H1 (cell line): ENCODE measurements at regions not wholly inside any gene's neighbourhood (a gene's known extent, or its start where the extent isn't known, plus 50 kb on each side); places are given as distances from the start of the nearest gene placed in this dataset.

Experiments used
- CTCF ChIA-PET: fragments of 300-600 bp; sonication (Branson Sonifier 250); formaldehyde crosslinking; loops from one replicate; lab custom pipeline; 2021; ENCODE audit not compliant: partially characterized antibody; lab: Charles Lee
- POLR2A ChIA-PET: fragments of 300-600 bp; sonication (Branson Sonifier 250); formaldehyde crosslinking; loops from one replicate; lab custom pipeline; 2021; ENCODE audit warnings: inconsistent platforms; ENCODE audit not compliant: partially characterized antibody; lab: Charles Lee
- DNase-seq, 2 experiments: peaks; one replicate each; pipeline versions ENCODE4 v3.0.0 to v3.0.0-alpha.2; 2010 to 2022; ENCODE audit warnings: low spot score in 2 of 2, low read depth in 1 of 2, mixed read lengths in 1 of 2
- FAIRE-seq: peaks from 2 replicates; lab custom pipeline; 2011; peaks lifted over from hg19 to GRCh38; lab: Jason Lieb, UNC
- H2AFZ ChIP-seq: 2 replicates; pipeline ENCODE4 v1.8.1; 2012; ENCODE audit warnings: low read length, inconsistent platforms
- H2AK5ac ChIP-seq: 2 replicates; pipeline ENCODE4 v1.6.1; 2013; ENCODE audit warnings: low read depth, low read length
- H2BK120ac ChIP-seq: replicated peaks from 2 replicates; pipeline ENCODE3; 2013; ENCODE audit warnings: low read depth, low read length, inconsistent platforms
- H2BK12ac ChIP-seq: 2 replicates; pipeline ENCODE4 v1.6.1; 2013; ENCODE audit warnings: low read depth, low read length
- H2BK15ac ChIP-seq: 2 replicates; pipeline ENCODE4 v1.6.1; 2013; ENCODE audit warnings: low read length
- H2BK20ac ChIP-seq: 2 replicates; pipeline ENCODE4 v1.6.1; 2013; ENCODE audit warnings: low read length
- H2BK5ac ChIP-seq: 2 replicates; pipeline ENCODE4 v1.6.1; 2013; ENCODE audit warnings: low read depth, low read length
- H3K14ac ChIP-seq: 2 replicates; pipeline ENCODE4 v1.6.1; 2013; ENCODE audit warnings: inconsistent platforms; ENCODE audit not compliant: insufficient read length
- H3K18ac ChIP-seq: 2 replicates; pipeline ENCODE4 v1.6.1; 2013; ENCODE audit warnings: low read length; ENCODE audit errors: extremely low read depth
- H3K23ac ChIP-seq: 2 replicates; pipeline ENCODE4 v1.6.1; 2013; ENCODE audit warnings: inconsistent platforms; ENCODE audit not compliant: insufficient read length
- H3K23me2 ChIP-seq: 2 replicates; pipeline ENCODE4 v1.6.1; 2013; ENCODE audit warnings: low read depth, low read length
- H3K27ac ChIP-seq: 2 replicates; pipeline ENCODE4 v1.6.1; 2011; ENCODE audit warnings: low read depth, low read length, inconsistent platforms
- H3K27me3 ChIP-seq, 4 experiments: replicated peaks in 1 of 4; 1 replicate in 1 of 4; 2 replicates in 3 of 4; pipeline versions ENCODE4 v1.6.1 to v1.8.1; 2011 to 2013; ENCODE audit warnings: low read length in 3 of 4, mild to moderate bottlenecking in 3 of 4, inconsistent platforms in 2 of 4, mixed read lengths in 2 of 4, moderate library complexity in 1 of 4; ENCODE audit not compliant: control insufficient read depth in 3 of 4, insufficient read depth in 3 of 4; ENCODE audit errors: extremely low read depth in 1 of 4
- H3K36me3 ChIP-seq, 4 experiments: 2 replicates each; pipeline versions ENCODE4 v1.6.1 to v1.8.1; 2011 to 2013; ENCODE audit warnings: mild to moderate bottlenecking in 4 of 4, low read length in 3 of 4, moderate library complexity in 2 of 4, control low read depth in 1 of 4, inconsistent platforms in 1 of 4; ENCODE audit not compliant: insufficient read depth in 4 of 4, control insufficient read depth in 2 of 4
- H3K4ac ChIP-seq: replicated peaks from 2 replicates; pipeline ENCODE3; 2013; ENCODE audit warnings: low read length, low read depth, mixed read lengths, inconsistent platforms; ENCODE audit not compliant: insufficient read length
- H3K4me1 ChIP-seq, 4 experiments: replicated peaks in 1 of 4; 1 replicate in 1 of 4; 2 replicates in 3 of 4; pipeline versions ENCODE4 v1.6.1 to v1.8.1; 2011 to 2013; ENCODE audit warnings: low read length in 3 of 4, inconsistent platforms in 2 of 4, mixed read lengths in 1 of 4; ENCODE audit not compliant: insufficient read depth in 4 of 4, control insufficient read depth in 3 of 4
- H3K4me2 ChIP-seq, 2 experiments: 2 replicates each; pipeline versions ENCODE4 v1.6.1 to v1.8.1; 2011 to 2013; ENCODE audit warnings: low read depth in 2 of 2, low read length in 2 of 2, control low read depth in 1 of 2, inconsistent platforms in 1 of 2, mild to moderate bottlenecking in 1 of 2; ENCODE audit not compliant: insufficient read depth in 1 of 2
- H3K4me3 ChIP-seq, 4 experiments: fragments of 200-600, 300-600 bp in 1 of 4; sonication (generic), shearing (Covaris generic), sonication (Bioruptor Twin) in 1 of 4; 2 replicates each; pipeline versions ENCODE4 v1.5.1 to v1.8.1; 2011 to 2016; ENCODE audit warnings: low read length in 4 of 4, low read depth in 3 of 4, control low read depth in 2 of 4, inconsistent platforms in 2 of 4, mild to moderate bottlenecking in 2 of 4, mixed read lengths in 1 of 4, moderate library complexity in 1 of 4; ENCODE audit not compliant: insufficient read depth in 2 of 4; ENCODE audit errors: extremely low read depth in 1 of 4
- H3K56ac ChIP-seq: replicated peaks from 2 replicates; pipeline ENCODE3; 2013; ENCODE audit warnings: low read depth, mild to moderate bottlenecking, mixed read lengths, low read length, inconsistent platforms; ENCODE audit not compliant: insufficient read length
- H3K79me1 ChIP-seq: 2 replicates; pipeline ENCODE4 v1.6.1; 2013; ENCODE audit warnings: low read depth, low read length, control low read depth
- H3K79me2 ChIP-seq, 2 experiments: 2 replicates each; pipeline versions ENCODE4 v1.6.1 to v1.8.1; 2012 to 2013; ENCODE audit warnings: low read length in 2 of 2, mild to moderate bottlenecking in 2 of 2, inconsistent platforms in 1 of 2; ENCODE audit not compliant: insufficient read depth in 2 of 2, control insufficient read depth in 1 of 2
- H3K9ac ChIP-seq, 4 experiments: replicated peaks in 1 of 4; 1 replicate in 1 of 4; 2 replicates in 3 of 4; pipeline versions ENCODE4 v1.6.1 to v1.8.1; 2011 to 2013; ENCODE audit warnings: low read depth in 3 of 4, low read length in 3 of 4, control low read depth in 2 of 4, mild to moderate bottlenecking in 2 of 4, moderate library complexity in 2 of 4, inconsistent platforms in 1 of 4; ENCODE audit errors: extremely low read depth in 1 of 4
- H3K9me3 ChIP-seq, 2 experiments: 2 replicates each; pipeline versions ENCODE4 v1.6.1 to v1.8.1; 2012 to 2013; ENCODE audit warnings: mild to moderate bottlenecking in 2 of 2, moderate library complexity in 2 of 2, control low read depth in 1 of 2, inconsistent platforms in 1 of 2, low read depth in 1 of 2, low read length in 1 of 2, mixed read lengths in 1 of 2; ENCODE audit not compliant: insufficient read depth in 2 of 2
- H4K20me1 ChIP-seq, 2 experiments: replicated peaks in 1 of 2; 2 replicates each; pipeline versions ENCODE3 to v1.8.1; 2011 to 2013; ENCODE audit warnings: inconsistent platforms in 2 of 2, low read length in 2 of 2, mild to moderate bottlenecking in 1 of 2; ENCODE audit not compliant: insufficient read depth in 2 of 2, control insufficient read depth in 1 of 2
- H4K5ac ChIP-seq: 2 replicates; pipeline ENCODE4 v1.6.1; 2013; ENCODE audit warnings: low read length, low read depth, mixed read lengths, inconsistent platforms; ENCODE audit not compliant: insufficient read length
- H4K8ac ChIP-seq: 2 replicates; pipeline ENCODE4 v1.8.0; 2013; ENCODE audit warnings: mild to moderate bottlenecking, moderate library complexity, low read length, inconsistent platforms; ENCODE audit not compliant: insufficient read depth; ENCODE audit errors: extremely low read depth
- H4K91ac ChIP-seq: replicated peaks from 2 replicates; pipeline ENCODE3; 2013; ENCODE audit warnings: low read length, mixed read lengths, inconsistent platforms; ENCODE audit not compliant: insufficient read length
- CBX8 ChIP-seq: fragments of 300-800, 300-1000 bp; sonication (generic); IDR thresholded peaks from 2 replicates; pipeline ENCODE4 v1.7.1; 2016; ENCODE audit warnings: low read depth, low read length, borderline replicate concordance
- CEBPB ChIP-seq: IDR thresholded peaks from 2 replicates; pipeline ENCODE4 v1.6.1; 2012; ENCODE audit warnings: low read depth, low read length
- EGR1 ChIP-seq: IDR thresholded peaks from 2 replicates; pipeline ENCODE4 v1.6.1; 2011; ENCODE audit warnings: low read depth, low read length, borderline replicate concordance
- FOSL1 ChIP-seq: IDR thresholded peaks from 2 replicates; pipeline ENCODE4 v1.6.1; 2011; ENCODE audit warnings: mild to moderate bottlenecking, low read depth, low read length, moderate library complexity; ENCODE audit not compliant: insufficient read depth
- GABPA ChIP-seq: IDR thresholded peaks from 2 replicates; pipeline ENCODE4 v1.6.1; 2011; ENCODE audit warnings: mild to moderate bottlenecking, low read length, moderate library complexity, borderline replicate concordance; ENCODE audit not compliant: insufficient read depth
- KDM4A ChIP-seq: IDR thresholded peaks from one replicate; pipeline ENCODE4 v1.7.1; 2012; ENCODE audit warnings: low read depth, mild to moderate bottlenecking, moderate library complexity, low read length, inconsistent platforms; ENCODE audit not compliant: severe bottlenecking
- NRF1 ChIP-seq: IDR thresholded peaks from 2 replicates; pipeline ENCODE4 v1.6.1; 2011; ENCODE audit warnings: mild to moderate bottlenecking, low read depth, low read length, improper control_type of control experiment
- POLR2A ChIP-seq, 2 experiments: IDR thresholded peaks; 1 replicate in 1 of 2; 2 replicates in 1 of 2; pipeline ENCODE4 v1.6.1; 2011; ENCODE audit warnings: low read depth in 2 of 2, low read length in 2 of 2, mild to moderate bottlenecking in 2 of 2; ENCODE audit errors: control extremely low read depth in 1 of 2
- POU5F1 ChIP-seq: IDR thresholded peaks from 2 replicates; pipeline ENCODE4 v1.6.1; 2011; ENCODE audit warnings: low read depth, mild to moderate bottlenecking, low read length, moderate library complexity
- RBBP5 ChIP-seq: IDR thresholded peaks from 2 replicates; pipeline ENCODE4 v1.7.1; 2012; ENCODE audit warnings: low read depth, mild to moderate bottlenecking, inconsistent platforms, low read length, moderate library complexity, borderline replicate concordance
- RFX5 ChIP-seq: IDR thresholded peaks from 2 replicates; pipeline ENCODE4 v1.6.1; 2011; ENCODE audit warnings: low read depth, low read length, improper control_type of control experiment, borderline replicate concordance
- SIN3A ChIP-seq, 2 experiments: IDR thresholded peaks in 1 of 2; conservative IDR thresholded peaks in 1 of 2; 2 replicates each; pipeline ENCODE4 v1.6.1; 2011 to 2012; ENCODE audit warnings: low read length in 2 of 2, improper control_type of control experiment in 1 of 2, low read depth in 1 of 2, mild to moderate bottlenecking in 1 of 2
- SIRT6 ChIP-seq: IDR thresholded peaks from one replicate; pipeline ENCODE4 v1.7.1; 2012; ENCODE audit warnings: low read length, inconsistent platforms
- YY1 ChIP-seq: IDR thresholded peaks from 2 replicates; pipeline ENCODE4 v1.6.1; 2011; ENCODE audit warnings: low read depth, mild to moderate bottlenecking, low read length
- WGBS, 2 experiments: shearing (Covaris generic) in 1 of 2; methylation state at CpG; one replicate each; pipeline versions ENCODE4 v1.1.6 to v1.1.7; 2013 to 2015; ENCODE audit warnings: low lambda C conversion rate in 2 of 2, mixed read lengths in 2 of 2, inconsistent platforms in 1 of 2, low coverage in 1 of 2, missing lambda C conversion rate in 1 of 2; ENCODE audit not compliant: insufficient replicate concordance in 2 of 2, insufficient coverage in 1 of 2, insufficient read length in 1 of 2; ENCODE audit errors: extremely low coverage in 1 of 2, missing lambda C conversion rate in 1 of 2; 5-methylcytosine and 5-hydroxymethylcytosine counted together
- TF ChIP-seq, protein P1 (sequence below): IDR thresholded peaks from 2 replicates; pipeline ENCODE4 v1.6.1; 2011; ENCODE audit warnings: low read length, improper control_type of control experiment

- ChIA-PET POLR2A (no interaction called here), CTCF (interaction anchor here (0.8 to 1.4 kb wide), 2 partner anchors 8 to 22 kb away, joined by 3 to 4 read pairs; no protein-coding TSS in a partner anchor)
- H3K4me3 ChIP-seq = no peak overlapping the region
- no peak overlapping the region for H3K18ac ChIP-seq
- no peak overlapping the region for H2BK15ac ChIP-seq
- H3K9ac ChIP-seq = no peak overlapping the region
- H4K91ac ChIP-seq = no peak overlapping the region
- H2BK20ac ChIP-seq = no peak overlapping the region
- H2AK5ac ChIP-seq = no peak overlapping the region
- no peaks in the 10 kb centered on the region for H4K20me1 ChIP-seq
- H3K14ac ChIP-seq = no peak overlapping the region
- no peak overlapping the region for H4K5ac ChIP-seq
- no peaks in the 10 kb centered on the region for H3K79me1 ChIP-seq
- FAIRE-seq = no peak
- H3K36me3 ChIP-seq = no peaks in the 10 kb centered on the region
- no peak overlapping the region for H3K4me2 ChIP-seq
- H2BK120ac ChIP-seq = no peak overlapping the region
- no peaks in the 10 kb centered on the region for H3K23me2 ChIP-seq
- H3K27me3 ChIP-seq = peaks cover 0 to 9% (median 6%) of the 10 kb centered on the region in 4 experiments; a peak in 6 of 7 replicates
- no peak overlapping the region for H3K4ac ChIP-seq
- no peaks in the 10 kb centered on the region for H3K79me2 ChIP-seq
- H3K56ac ChIP-seq = no peak overlapping the region
- H3K9me3 ChIP-seq = no peaks in the 10 kb centered on the region
- H2BK12ac ChIP-seq = no peak overlapping the region
- no peak overlapping the region for H3K23ac ChIP-seq
- WGBS, 2 experiments = 87% methylated on average over 3 of the region's 3 CpGs; no CpG with 5 or more reads in 1 of the 2 experiments
- DNase-seq = no peak
- H3K27ac ChIP-seq = no peak overlapping the region
- no peaks in the 10 kb centered on the region for H3K4me1 ChIP-seq
- no peak overlapping the region for H2BK5ac ChIP-seq
- no peak overlapping the region for H2AFZ ChIP-seq
- H4K8ac ChIP-seq = no peak overlapping the region
- TF ChIP-seq SIN3A (conservative IDR thresholded peaks at IDR 0.05 in 1 of 2, IDR thresholded peaks at IDR 0.05 in 1 of 2; ENCODE audit: low read depth in 1 of 2, low read length in 2 of 2) (no peak), EGR1 (no peak), SIRT6 (no peak), GABPA (no peak), KDM4A (no peak), FOSL1 (no peak), RBBP5 (no peak), YY1 (no peak), NRF1 (no peak), RFX5 (no peak), CEBPB (no peak), CBX8 (no peak), POLR2A (IDR thresholded peaks at IDR 0.05; ENCODE audit: control extremely low read depth in 1 of 2, low read depth in 2 of 2, low read length in 2 of 2) (no peak), POU5F1 (no peak)
- TF ChIP-seq, protein P1, sequence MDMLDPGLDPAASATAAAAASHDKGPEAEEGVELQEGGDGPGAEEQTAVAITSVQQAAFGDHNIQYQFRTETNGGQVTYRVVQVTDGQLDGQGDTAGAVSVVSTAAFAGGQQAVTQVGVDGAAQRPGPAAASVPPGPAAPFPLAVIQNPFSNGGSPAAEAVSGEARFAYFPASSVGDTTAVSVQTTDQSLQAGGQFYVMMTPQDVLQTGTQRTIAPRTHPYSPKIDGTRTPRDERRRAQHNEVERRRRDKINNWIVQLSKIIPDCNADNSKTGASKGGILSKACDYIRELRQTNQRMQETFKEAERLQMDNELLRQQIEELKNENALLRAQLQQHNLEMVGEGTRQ = no peak
Measured at GRCh38 chr2:163177592-163177991, 339.0 kb upstream of the KCNH7 start.
